Ascending aorta (tissue), 2 donors: ENCODE measurements at regions not wholly inside any gene's neighbourhood (a gene's known extent, or its start where the extent isn't known, plus 50 kb on each side); places are given as distances from the start of the nearest gene placed in this dataset.

Experiments used
- DNase-seq, 2 donors: peaks; one replicate each; pipeline ENCODE4 v3.0.0-alpha.2; 2019; ENCODE audit warnings: low spot score in 2 of 2
- H3K27ac ChIP-seq, 2 donors: fragments of 200-600 bp; sonication (generic); one replicate each; pipeline ENCODE4 v1.5.1; 2016 to 2017; ENCODE audit warnings: mild to moderate bottlenecking in 1 of 2
- H3K27me3 ChIP-seq: fragments of 200-600 bp; sonication (generic); one replicate; pipeline ENCODE4 v1.5.1; 2017
- H3K36me3 ChIP-seq, 2 donors: fragments of 200-600 bp; sonication (generic); one replicate each; pipeline ENCODE4 v1.5.1; 2016
- H3K4me1 ChIP-seq, 2 donors: fragments of 200-600 bp; sonication (generic); one replicate each; pipeline ENCODE4 v1.5.1; 2016 to 2017; ENCODE audit warnings: mild to moderate bottlenecking in 1 of 2
- H3K4me3 ChIP-seq, 2 donors: fragments of 200-600 bp; sonication (generic); one replicate each; pipeline ENCODE4 v1.5.1; 2016 to 2017; ENCODE audit warnings: mild to moderate bottlenecking in 1 of 2
- H3K9me3 ChIP-seq, 2 donors: fragments of 200-600 bp; sonication (generic); one replicate each; pipeline ENCODE4 v1.5.1; 2016
- intact Hi-C: fragments of 100-400 bp; cut with DNase I; formaldehyde crosslinking; loops from one replicate; pipeline ENCODE4 v1.15.1; 2023
- TF ChIP-seq, protein P1 (sequence below), 3 experiments: fragments of 200-600 bp in 2 of 3; fragments of 450-650 bp in 1 of 3; sonication (generic) in 2 of 3; IDR thresholded peaks; one replicate each; pipeline ENCODE4 v1.5.1; 2016 to 2019; ENCODE audit warnings: antibody characterized with exemption in 3 of 3, mild to moderate bottlenecking in 1 of 3, moderate library complexity in 1 of 3

DNA sequence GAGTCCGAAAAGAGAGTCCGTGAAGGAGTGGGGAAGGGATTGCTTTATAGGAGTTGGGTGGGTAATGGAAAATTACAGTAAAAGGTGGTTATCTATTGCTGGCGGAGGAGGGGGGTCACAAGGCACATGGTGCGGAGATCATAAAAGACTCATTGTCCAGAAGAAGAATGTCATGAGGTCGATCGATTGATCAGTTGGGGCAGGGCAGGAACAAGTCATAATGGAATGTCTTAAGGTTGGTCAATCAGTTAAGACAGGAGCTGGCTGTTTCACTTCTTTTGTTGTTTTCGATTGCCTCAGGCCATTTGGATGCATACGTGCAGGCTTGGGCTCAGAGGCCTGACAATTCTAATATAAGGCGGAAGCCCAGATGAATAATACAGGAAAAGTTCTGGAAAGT lies 473.0 kb upstream of the TNP1 start:
- TF ChIP-seq, protein P1, sequence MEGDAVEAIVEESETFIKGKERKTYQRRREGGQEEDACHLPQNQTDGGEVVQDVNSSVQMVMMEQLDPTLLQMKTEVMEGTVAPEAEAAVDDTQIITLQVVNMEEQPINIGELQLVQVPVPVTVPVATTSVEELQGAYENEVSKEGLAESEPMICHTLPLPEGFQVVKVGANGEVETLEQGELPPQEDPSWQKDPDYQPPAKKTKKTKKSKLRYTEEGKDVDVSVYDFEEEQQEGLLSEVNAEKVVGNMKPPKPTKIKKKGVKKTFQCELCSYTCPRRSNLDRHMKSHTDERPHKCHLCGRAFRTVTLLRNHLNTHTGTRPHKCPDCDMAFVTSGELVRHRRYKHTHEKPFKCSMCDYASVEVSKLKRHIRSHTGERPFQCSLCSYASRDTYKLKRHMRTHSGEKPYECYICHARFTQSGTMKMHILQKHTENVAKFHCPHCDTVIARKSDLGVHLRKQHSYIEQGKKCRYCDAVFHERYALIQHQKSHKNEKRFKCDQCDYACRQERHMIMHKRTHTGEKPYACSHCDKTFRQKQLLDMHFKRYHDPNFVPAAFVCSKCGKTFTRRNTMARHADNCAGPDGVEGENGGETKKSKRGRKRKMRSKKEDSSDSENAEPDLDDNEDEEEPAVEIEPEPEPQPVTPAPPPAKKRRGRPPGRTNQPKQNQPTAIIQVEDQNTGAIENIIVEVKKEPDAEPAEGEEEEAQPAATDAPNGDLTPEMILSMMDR (IDR thresholded peaks at IDR 0.05) = no peak
- Histone ChIP-seq H3K27ac (no peak overlapping the region), H3K27me3 (no peaks in the 10 kb centered on the region), H3K9me3 (no peaks in the 10 kb centered on the region), H3K4me3 (no peak overlapping the region), H3K36me3 (no peaks in the 10 kb centered on the region), H3K4me1 (peaks cover 7 to 22% of the 10 kb centered on the region in 2 donors)
- intact Hi-C loops = no loop called here
- no peak for DNase-seq

DNA sequence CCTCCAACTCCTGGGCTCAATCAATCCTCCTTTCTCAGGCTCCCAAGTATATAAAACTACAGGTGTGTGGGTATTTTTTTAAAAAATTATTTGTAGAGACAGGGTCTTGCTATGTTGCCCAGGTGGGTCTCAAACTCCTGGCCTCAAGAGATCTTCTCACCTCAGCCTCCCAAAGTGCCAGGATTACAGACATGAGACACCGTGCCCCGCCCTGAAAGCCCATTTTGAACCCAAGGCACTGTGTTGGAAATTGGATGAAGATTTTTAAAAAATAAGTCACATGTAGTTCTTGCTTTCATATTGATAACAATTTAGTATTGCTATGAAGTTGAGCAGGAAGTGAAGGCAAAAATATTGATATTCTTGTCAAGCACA lies 472.5 kb upstream of the TNP1 start:
- Histone ChIP-seq H3K4me1 (peaks cover 7 to 22% of the 10 kb centered on the region in 2 donors), H3K27me3 (no peaks in the 10 kb centered on the region), H3K9me3 (no peaks in the 10 kb centered on the region), H3K36me3 (no peaks in the 10 kb centered on the region), H3K4me3 (no peak overlapping the region), H3K27ac (peak overlapping the region in 1 of 2 donors; percentile 58)
- no peak for DNase-seq
- intact Hi-C loops = no loop called here
- TF ChIP-seq, protein P1 (IDR thresholded peaks at IDR 0.05) = no peak

DNA sequence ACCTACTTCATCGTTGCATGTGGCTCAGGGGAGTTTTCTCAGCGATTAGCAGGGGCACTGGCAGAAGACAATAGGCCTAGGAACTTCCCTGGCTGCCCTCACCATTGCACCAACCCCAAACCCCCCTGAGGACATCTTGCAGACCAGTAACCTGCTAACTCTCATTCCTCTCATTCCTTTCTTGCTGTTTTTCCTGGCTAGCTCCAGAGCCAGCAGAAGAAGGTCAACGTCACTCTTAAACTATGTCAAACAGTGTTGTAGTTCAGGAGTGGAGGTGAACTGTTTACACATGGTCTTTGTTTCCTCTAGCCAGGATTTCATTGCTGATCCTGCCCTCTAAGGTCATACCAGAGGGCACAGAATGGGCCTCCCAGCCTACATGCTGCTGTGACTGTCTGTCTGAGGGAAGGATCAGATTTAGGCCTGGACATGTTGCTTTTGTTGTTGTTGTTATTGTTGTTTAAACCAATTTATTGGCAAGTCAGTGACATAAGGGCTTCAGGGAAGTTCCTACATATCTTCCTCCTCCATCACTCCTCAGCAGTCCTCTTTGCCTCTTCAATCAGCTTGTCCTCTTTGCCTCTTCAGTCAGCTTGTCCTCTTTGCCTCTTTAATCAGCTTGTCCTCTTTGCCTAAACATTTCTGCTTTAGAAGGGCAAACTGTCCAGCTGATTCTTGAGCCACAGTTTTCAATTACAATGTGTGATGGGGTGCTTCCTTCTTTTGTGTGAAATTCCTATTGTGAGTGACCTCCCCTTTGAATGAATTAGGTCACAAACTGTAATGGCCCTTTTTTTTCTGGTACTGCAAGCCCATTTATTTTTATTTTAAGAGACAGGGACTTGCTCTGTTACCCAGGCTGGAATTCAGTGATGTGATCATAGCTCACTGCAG lies 471.9 kb upstream of the TNP1 start:
- H3K4me1 ChIP-seq = peaks cover 7 to 22% of the 10 kb centered on the region in 2 donors
- no peak overlapping the region for H3K4me3 ChIP-seq
- no peaks in the 10 kb centered on the region for H3K36me3 ChIP-seq
- H3K9me3 ChIP-seq = no peaks in the 10 kb centered on the region
- no peak for DNase-seq
- H3K27ac ChIP-seq = peak overlapping the region; percentile 54 to 58
- no peaks in the 10 kb centered on the region for H3K27me3 ChIP-seq
- TF ChIP-seq, protein P1 (IDR thresholded peaks at IDR 0.05) = no peak
- intact Hi-C loops = no loop called here

DNA sequence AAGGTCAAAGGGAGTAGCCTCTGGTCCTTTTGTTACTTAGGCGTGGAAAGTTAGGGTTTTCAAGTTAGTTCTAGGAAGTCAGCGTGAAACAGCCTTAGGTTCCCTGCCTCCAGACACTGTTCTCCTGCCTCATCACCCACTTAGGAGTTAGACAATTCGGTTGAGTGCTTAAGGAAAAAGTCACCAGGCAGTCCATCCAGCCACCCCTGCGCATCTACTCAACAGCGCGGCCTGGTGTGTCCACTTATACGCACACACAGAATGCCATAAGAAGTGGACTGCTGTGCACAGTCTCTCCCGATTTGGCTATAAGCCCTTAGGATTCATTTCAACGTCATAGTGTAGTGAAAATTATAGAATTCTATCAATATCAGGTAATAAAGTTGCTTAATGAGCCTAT lies 470.8 kb upstream of the TNP1 start:
- DNase-seq = no peak
- Histone ChIP-seq H3K4me3 (no peak overlapping the region), H3K27ac (no peak overlapping the region), H3K36me3 (no peaks in the 10 kb centered on the region), H3K9me3 (no peaks in the 10 kb centered on the region), H3K4me1 (peaks cover 7 to 22% of the 10 kb centered on the region in 2 donors), H3K27me3 (no peaks in the 10 kb centered on the region)
- intact Hi-C loops = no loop called here
- TF ChIP-seq, protein P1 (IDR thresholded peaks at IDR 0.05) = no peak

DNA sequence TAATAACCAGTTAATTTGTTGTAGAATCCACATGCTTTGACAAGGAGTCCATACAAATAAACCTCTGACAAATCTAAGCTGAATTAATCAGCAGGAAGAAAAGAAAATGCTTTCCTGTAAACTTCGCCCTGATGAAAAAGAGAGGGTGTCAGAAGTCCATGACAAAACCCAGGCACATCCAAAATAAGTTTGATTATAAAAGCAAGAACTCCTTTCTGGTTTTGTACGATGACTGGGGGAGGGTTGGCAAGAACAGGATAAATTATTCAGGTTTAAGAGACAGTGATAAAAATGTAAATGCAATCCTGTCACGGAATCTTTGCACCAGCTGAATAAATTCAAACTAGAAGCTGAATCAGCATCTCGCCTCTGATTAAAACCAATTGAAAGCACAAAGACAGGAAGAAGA lies 469.2 kb upstream of the TNP1 start:
- peaks cover 7 to 22% of the 10 kb centered on the region in 2 donors for H3K4me1 ChIP-seq
- H3K4me3 ChIP-seq = no peak overlapping the region
- no peak for DNase-seq
- H3K36me3 ChIP-seq = peaks cover 0 to 5% of the 10 kb centered on the region in 2 donors
- no peaks in the 10 kb centered on the region for H3K27me3 ChIP-seq
- TF ChIP-seq, protein P1 (IDR thresholded peaks at IDR 0.05) = no peak
- intact Hi-C loops = no loop called here
- no peak overlapping the region for H3K27ac ChIP-seq
- peaks cover 0 to 4% of the 10 kb centered on the region in 2 donors for H3K9me3 ChIP-seq
